Fibroblast of lung (primary cell): ENCODE measurements at regions not wholly inside any gene's neighbourhood (a gene's known extent, or its start where the extent isn't known, plus 50 kb on each side); places are given as distances from the start of the nearest gene placed in this dataset.

Experiments used
- DNase-seq, 2 donors: peaks; one replicate each; pipeline versions ENCODE4 v3.0.0 to v3.0.0-alpha.2; 2010; ENCODE audit warnings: low read depth in 2 of 2
- H2AFZ ChIP-seq: 2 replicates; pipeline ENCODE4 v1.5.1; 2012; ENCODE audit warnings: low read length, control low read depth, inconsistent platforms
- H3K27ac ChIP-seq: 2 replicates; pipeline ENCODE4 v1.5.1; 2011; ENCODE audit warnings: low read length, control low read depth; ENCODE audit not compliant: insufficient read depth
- H3K27me3 ChIP-seq: 2 replicates; pipeline ENCODE4 v1.5.1; 2011; ENCODE audit warnings: mild to moderate bottlenecking, low read length; ENCODE audit not compliant: control insufficient read depth, insufficient read depth
- H3K36me3 ChIP-seq: 2 replicates; pipeline ENCODE4 v1.5.1; 2011; ENCODE audit warnings: low read length; ENCODE audit not compliant: control insufficient read depth, insufficient read depth
- H3K4me1 ChIP-seq: 2 replicates; pipeline ENCODE4 v1.5.1; 2011; ENCODE audit warnings: low read length; ENCODE audit not compliant: control insufficient read depth, insufficient read depth; ENCODE audit errors: extremely low read depth
- H3K4me2 ChIP-seq: 2 replicates; pipeline ENCODE4 v1.5.1; 2011; ENCODE audit warnings: low read length, control low read depth; ENCODE audit not compliant: insufficient read depth; ENCODE audit errors: extremely low read depth
- H3K4me3 ChIP-seq, 4 experiments: fragments of 200-600 bp in 1 of 4; sonication (generic) in 1 of 4; replicated peaks in 1 of 4; 2 replicates each; pipeline ENCODE4 v1.5.1; 2011 to 2016; ENCODE audit warnings: low read length in 4 of 4, low read depth in 3 of 4, mild to moderate bottlenecking in 3 of 4, control low read depth in 2 of 4, inconsistent platforms in 1 of 4, mixed read lengths in 1 of 4; ENCODE audit not compliant: insufficient read depth in 1 of 4; ENCODE audit errors: control extremely low read depth in 1 of 4
- H3K79me2 ChIP-seq: 2 replicates; pipeline ENCODE4 v1.5.1; 2012; ENCODE audit warnings: mild to moderate bottlenecking, low read length, inconsistent platforms; ENCODE audit not compliant: control insufficient read depth, insufficient read depth
- H3K9ac ChIP-seq: 2 replicates; pipeline ENCODE4 v1.5.1; 2011; ENCODE audit warnings: mild to moderate bottlenecking, low read length, control low read depth; ENCODE audit not compliant: insufficient read depth
- H3K9me3 ChIP-seq: 2 replicates; pipeline ENCODE4 v1.5.1; 2012; ENCODE audit warnings: low read depth, low read length; ENCODE audit not compliant: control insufficient read depth, insufficient read depth
- H4K20me1 ChIP-seq: 2 replicates; pipeline ENCODE4 v1.5.1; 2011; ENCODE audit warnings: low read length; ENCODE audit not compliant: control insufficient read depth, insufficient read depth; ENCODE audit errors: extremely low read depth
- CTCF ChIP-seq, 2 donors: IDR thresholded peaks in 1 of 2; conservative IDR thresholded peaks in 1 of 2; 1 replicate in 1 of 2; 2 replicates in 1 of 2; pipeline ENCODE4 v1.5.1; 2011 to 2012; ENCODE audit warnings: low read length in 2 of 2, control low read depth in 1 of 2, inconsistent platforms in 1 of 2, low read depth in 1 of 2, mild to moderate bottlenecking in 1 of 2
- EZH2 ChIP-seq: IDR thresholded peaks from 2 replicates; pipeline ENCODE4 v1.5.1; 2012; ENCODE audit warnings: low read length, control low read depth, mild to moderate bottlenecking; ENCODE audit errors: missing control alignments

- H3K9me3 ChIP-seq, result no peaks in the 10 kb centered on the region
- no peak overlapping the region for H3K27ac ChIP-seq
- no peak for DNase-seq
- no peak overlapping the region for H3K9ac ChIP-seq
- TF ChIP-seq EZH2 (no peak), CTCF (conservative IDR thresholded peaks at IDR 0.05 in 1 of 2, IDR thresholded peaks at IDR 0.05 in 1 of 2; ENCODE audit: low read depth in 1 of 2, low read length in 2 of 2) (no peak)
- H3K4me2 ChIP-seq, result no peak overlapping the region
- H4K20me1 ChIP-seq, result no peaks in the 10 kb centered on the region
- H3K79me2 ChIP-seq, result no peaks in the 10 kb centered on the region
- H3K4me3 ChIP-seq, result no peak overlapping the region
- no peaks in the 10 kb centered on the region for H3K27me3 ChIP-seq
- no peak overlapping the region for H2AFZ ChIP-seq
- H3K4me1 ChIP-seq, result no peaks in the 10 kb centered on the region
- no peaks in the 10 kb centered on the region for H3K36me3 ChIP-seq
Measured at GRCh38 chr22:48602805-48603518, 1224.7 kb downstream of the BRD1 start.

- no peak for DNase-seq
- no peak overlapping the region for H3K4me3 ChIP-seq
- no peak overlapping the region for H2AFZ ChIP-seq
- no peaks in the 10 kb centered on the region for H3K27me3 ChIP-seq
- no peak for TF ChIP-seq CTCF (conservative IDR thresholded peaks at IDR 0.05 in 1 of 2, IDR thresholded peaks at IDR 0.05 in 1 of 2; ENCODE audit: low read depth in 1 of 2, low read length in 2 of 2)
- TF ChIP-seq EZH2, result no peak
- H3K4me2 ChIP-seq, result no peak overlapping the region
- H4K20me1 ChIP-seq, result no peaks in the 10 kb centered on the region
- H3K36me3 ChIP-seq, result no peaks in the 10 kb centered on the region
- no peak overlapping the region for H3K9ac ChIP-seq
- H3K9me3 ChIP-seq, result no peaks in the 10 kb centered on the region
- H3K4me1 ChIP-seq, result no peaks in the 10 kb centered on the region
- no peak overlapping the region for H3K27ac ChIP-seq
- H3K79me2 ChIP-seq, result no peaks in the 10 kb centered on the region
Measured at GRCh38 chr22:48600681-48601080, 1227.0 kb downstream of the BRD1 start.

- Histone ChIP-seq H3K79me2 (no peaks in the 10 kb centered on the region), H3K4me2 (no peak overlapping the region), H4K20me1 (no peaks in the 10 kb centered on the region), H3K27ac (no peak overlapping the region), H3K27me3 (no peaks in the 10 kb centered on the region), H3K36me3 (no peaks in the 10 kb centered on the region), H3K9me3 (no peaks in the 10 kb centered on the region), H3K4me3 (no peak overlapping the region), H3K4me1 (no peaks in the 10 kb centered on the region), H2AFZ (no peak overlapping the region), H3K9ac (no peak overlapping the region)
- TF ChIP-seq CTCF (conservative IDR thresholded peaks at IDR 0.05 in 1 of 2, IDR thresholded peaks at IDR 0.05 in 1 of 2; ENCODE audit: low read depth in 1 of 2, low read length in 2 of 2) (no peak), EZH2 (no peak)
- DNase-seq, result no peak
Measured at GRCh38 chr22:48600171-48600570, 1227.5 kb downstream of the BRD1 start.
